HCT116 (cell line): ENCODE measurements at regions not wholly inside any gene's neighbourhood (a gene's known extent, or its start where the extent isn't known, plus 50 kb on each side); places are given as distances from the start of the nearest gene placed in this dataset.

Source experiments
- ATF3 ChIP-seq: IDR thresholded peaks from 2 replicates; pipeline ENCODE4 v1.6.1; 2012
- CBX3 ChIP-seq: IDR thresholded peaks from 2 replicates; pipeline ENCODE4 v1.6.1; 2012; ENCODE audit warnings: low read depth
- CTCF ChIP-seq, 3 experiments: fragments of 200-600 bp in 1 of 3; sonication (generic) in 1 of 3; IDR thresholded peaks in 2 of 3; conservative IDR thresholded peaks in 1 of 3; 2 replicates each; pipeline ENCODE4 v1.5.1; 2012 to 2017; ENCODE audit warnings: low read depth in 2 of 3, low read length in 2 of 3, antibody characterized with exemption in 1 of 3, borderline replicate concordance in 1 of 3, control low read depth in 1 of 3, mild to moderate bottlenecking in 1 of 3, mixed read lengths in 1 of 3, mixed run types in 1 of 3, moderate library complexity in 1 of 3; ENCODE audit not compliant: insufficient read depth in 1 of 3
- EGR1 ChIP-seq: IDR thresholded peaks from 2 replicates; pipeline ENCODE4 v1.6.1; 2012; ENCODE audit warnings: low read depth
- ELF1 ChIP-seq: IDR thresholded peaks from 2 replicates; pipeline ENCODE4 v1.6.1; 2012; ENCODE audit warnings: low read depth, borderline replicate concordance
- EZH2 ChIP-seq: fragments of 200-600 bp; sonication (generic); IDR thresholded peaks from 2 replicates; pipeline ENCODE4 v1.6.1; 2017; ENCODE audit warnings: antibody characterized with exemption, mixed run types
- POLR2A ChIP-seq: IDR thresholded peaks from 2 replicates; pipeline ENCODE4 v1.7.0; 2011; ENCODE audit warnings: borderline replicate concordance; ENCODE audit not compliant: insufficient read depth, insufficient read length; ENCODE audit errors: extremely low read depth
- REST ChIP-seq: IDR thresholded peaks from 2 replicates; pipeline ENCODE4 v1.6.1; 2012; ENCODE audit warnings: low read depth
- SIN3A ChIP-seq: IDR thresholded peaks from 2 replicates; pipeline ENCODE4 v1.6.1; 2012; ENCODE audit warnings: low read depth
- SP1 ChIP-seq: IDR thresholded peaks from 2 replicates; pipeline ENCODE4 v1.6.1; 2012; ENCODE audit warnings: low read depth
- TF ChIP-seq, protein P1 (sequence below): IDR thresholded peaks from 2 replicates; pipeline ENCODE4 v1.6.1; 2012

- TF ChIP-seq CTCF (IDR thresholded peaks at IDR 0.05 in 2 of 3, conservative IDR thresholded peaks at IDR 0.05 in 1 of 3; ENCODE audit: borderline replicate concordance in 1 of 3, insufficient read depth in 1 of 3, low read depth in 2 of 3, low read length in 2 of 3) (no peak), POLR2A (no peak), EZH2 (no peak), ELF1 (no peak), EGR1 (no peak), ATF3 (no peak), REST (no peak), SIN3A (no peak), CBX3 (no peak), SP1 (no peak)
- TF ChIP-seq, protein P1, sequence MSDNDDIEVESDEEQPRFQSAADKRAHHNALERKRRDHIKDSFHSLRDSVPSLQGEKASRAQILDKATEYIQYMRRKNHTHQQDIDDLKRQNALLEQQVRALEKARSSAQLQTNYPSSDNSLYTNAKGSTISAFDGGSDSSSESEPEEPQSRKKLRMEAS: no peak
Observed at GRCh38 chr2:128768041-128768440, 449.4 kb upstream of the HS6ST1 start.
